Muscle layer of duodenum (tissue), 2 donors: ENCODE measurements at regions not wholly inside any gene's neighbourhood (a gene's known extent, or its start where the extent isn't known, plus 50 kb on each side); places are given as distances from the start of the nearest gene placed in this dataset.

ENCODE experiments used
- H3K27ac ChIP-seq: one replicate; pipeline ENCODE4 v1.7.0; 2013; ENCODE audit warnings: mild to moderate bottlenecking, low read length
- H3K27me3 ChIP-seq: one replicate; pipeline ENCODE4 v1.7.0; 2013; ENCODE audit warnings: low read depth, mild to moderate bottlenecking, control low read depth, low read length
- H3K36me3 ChIP-seq, 2 donors: one replicate each; pipeline ENCODE4 v1.7.0; 2013; ENCODE audit warnings: low read length in 2 of 2, control low read depth in 1 of 2, mild to moderate bottlenecking in 1 of 2; ENCODE audit not compliant: insufficient read depth in 2 of 2, control insufficient read depth in 1 of 2
- H3K4me1 ChIP-seq, 2 donors: one replicate each; pipeline ENCODE4 v1.7.0; 2013; ENCODE audit warnings: low read length in 2 of 2, mild to moderate bottlenecking in 2 of 2, control low read depth in 1 of 2, moderate library complexity in 1 of 2; ENCODE audit not compliant: insufficient read depth in 2 of 2, control insufficient read depth in 1 of 2
- H3K4me3 ChIP-seq, 2 donors: one replicate each; pipeline ENCODE4 v1.7.0; 2013; ENCODE audit warnings: low read length in 2 of 2, low read depth in 1 of 2, mild to moderate bottlenecking in 1 of 2
- H3K9me3 ChIP-seq, 2 donors: one replicate each; pipeline ENCODE4 v1.7.0; 2013; ENCODE audit warnings: low read length in 2 of 2, control low read depth in 1 of 2, mild to moderate bottlenecking in 1 of 2; ENCODE audit not compliant: control insufficient read depth in 1 of 2
- donor health status: healthy.

DNA sequence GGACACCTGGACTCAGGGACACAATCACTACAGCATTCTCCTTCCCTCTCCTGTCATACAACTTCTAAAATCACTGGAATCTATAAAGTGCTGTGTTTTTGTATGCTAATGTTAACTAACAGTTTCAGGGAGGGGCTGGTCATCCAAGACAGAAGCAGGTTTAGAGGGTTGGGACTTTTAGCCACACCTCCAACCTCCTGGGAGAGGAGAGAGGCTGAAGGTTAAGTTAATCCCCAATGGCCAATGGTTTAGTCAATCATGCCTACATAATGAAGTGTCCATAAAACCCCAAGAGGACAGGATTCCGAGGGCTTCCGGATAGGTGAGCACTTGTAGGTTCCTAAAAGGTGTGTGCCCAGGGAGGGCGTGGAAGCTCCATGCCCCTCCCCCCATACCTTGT is 219.3 kb upstream of the CTNNB1 start:
- Histone ChIP-seq H3K36me3 (no peaks in the 10 kb centered on the region), H3K4me1 (peaks cover 0 to 7% of the 10 kb centered on the region in 2 donors), H3K4me3 (no peak overlapping the region), H3K9me3 (no peaks in the 10 kb centered on the region), H3K27me3 (no peaks in the 10 kb centered on the region), H3K27ac (no peak overlapping the region)

DNA sequence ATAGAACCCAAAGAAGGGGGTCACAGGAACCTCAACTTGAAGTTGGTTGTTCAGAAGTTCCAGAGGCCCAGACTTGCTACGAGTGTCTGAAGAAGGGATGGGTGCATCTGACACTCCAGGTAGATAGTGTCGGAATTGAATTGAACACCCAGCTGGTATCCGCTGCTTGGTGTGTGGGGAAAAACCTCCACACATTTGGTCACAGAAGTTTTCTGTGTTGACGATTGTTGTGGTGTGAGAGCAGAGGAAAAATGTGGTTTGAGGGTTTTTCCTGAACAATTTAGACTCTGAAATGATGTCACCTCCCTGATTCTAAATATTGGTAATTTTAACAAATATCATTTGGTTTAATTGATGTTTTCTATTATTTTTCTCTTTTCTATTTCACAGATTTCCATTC is 218.8 kb upstream of the CTNNB1 start:
- H3K9me3 ChIP-seq, result no peaks in the 10 kb centered on the region
- H3K4me1 ChIP-seq, result peaks cover 0 to 3% of the 10 kb centered on the region in 2 donors
- no peaks in the 10 kb centered on the region for H3K27me3 ChIP-seq
- no peak overlapping the region for H3K27ac ChIP-seq
- H3K36me3 ChIP-seq, result no peaks in the 10 kb centered on the region
- no peak overlapping the region for H3K4me3 ChIP-seq

DNA sequence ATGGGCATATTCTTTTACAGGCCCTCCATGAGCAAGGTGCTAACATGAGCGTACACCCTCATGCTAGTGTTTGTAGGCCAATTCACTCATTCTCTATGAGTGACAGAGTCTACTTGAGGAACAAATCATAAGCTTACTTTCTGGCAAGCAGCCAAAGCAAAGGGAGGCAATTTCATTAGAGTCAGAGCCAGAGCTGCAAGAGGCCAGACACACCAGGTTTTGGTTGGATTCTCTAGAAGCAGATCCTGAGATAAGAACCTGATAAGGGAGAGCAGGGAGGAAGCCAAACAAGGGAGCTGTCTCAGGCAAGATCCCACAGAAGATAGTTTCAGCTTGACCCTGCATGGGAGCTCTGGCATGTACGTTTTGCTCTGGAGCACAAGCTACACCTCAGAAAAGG is 214.1 kb upstream of the CTNNB1 start:
- Histone ChIP-seq H3K27me3 (no peaks in the 10 kb centered on the region), H3K36me3 (no peaks in the 10 kb centered on the region), H3K4me3 (no peak overlapping the region), H3K9me3 (no peaks in the 10 kb centered on the region), H3K27ac (no peak overlapping the region), H3K4me1 (no peaks in the 10 kb centered on the region)

DNA sequence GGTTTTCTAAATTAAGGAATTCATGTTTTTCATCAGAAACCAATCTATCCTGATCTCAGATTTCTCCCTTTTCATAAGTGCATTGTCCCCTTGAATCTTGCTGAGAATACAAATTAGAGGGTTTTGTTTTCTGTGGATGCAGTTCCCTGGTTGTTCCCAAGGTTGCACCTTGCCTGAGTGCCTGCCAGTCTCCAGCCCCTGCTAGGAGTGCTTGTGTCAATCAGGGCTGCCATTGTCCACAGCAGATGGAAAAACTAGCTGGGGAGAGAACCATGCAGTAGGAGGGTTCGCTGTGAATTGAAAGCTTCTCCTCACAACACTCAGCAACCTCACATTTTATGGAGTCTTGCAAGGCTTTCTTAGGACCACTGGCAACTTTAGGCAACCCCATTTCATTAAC is 210.8 kb upstream of the CTNNB1 start:
- Histone ChIP-seq H3K9me3 (no peaks in the 10 kb centered on the region), H3K4me1 (no peaks in the 10 kb centered on the region), H3K27me3 (no peaks in the 10 kb centered on the region), H3K4me3 (no peak overlapping the region), H3K36me3 (no peaks in the 10 kb centered on the region), H3K27ac (no peak overlapping the region)

DNA sequence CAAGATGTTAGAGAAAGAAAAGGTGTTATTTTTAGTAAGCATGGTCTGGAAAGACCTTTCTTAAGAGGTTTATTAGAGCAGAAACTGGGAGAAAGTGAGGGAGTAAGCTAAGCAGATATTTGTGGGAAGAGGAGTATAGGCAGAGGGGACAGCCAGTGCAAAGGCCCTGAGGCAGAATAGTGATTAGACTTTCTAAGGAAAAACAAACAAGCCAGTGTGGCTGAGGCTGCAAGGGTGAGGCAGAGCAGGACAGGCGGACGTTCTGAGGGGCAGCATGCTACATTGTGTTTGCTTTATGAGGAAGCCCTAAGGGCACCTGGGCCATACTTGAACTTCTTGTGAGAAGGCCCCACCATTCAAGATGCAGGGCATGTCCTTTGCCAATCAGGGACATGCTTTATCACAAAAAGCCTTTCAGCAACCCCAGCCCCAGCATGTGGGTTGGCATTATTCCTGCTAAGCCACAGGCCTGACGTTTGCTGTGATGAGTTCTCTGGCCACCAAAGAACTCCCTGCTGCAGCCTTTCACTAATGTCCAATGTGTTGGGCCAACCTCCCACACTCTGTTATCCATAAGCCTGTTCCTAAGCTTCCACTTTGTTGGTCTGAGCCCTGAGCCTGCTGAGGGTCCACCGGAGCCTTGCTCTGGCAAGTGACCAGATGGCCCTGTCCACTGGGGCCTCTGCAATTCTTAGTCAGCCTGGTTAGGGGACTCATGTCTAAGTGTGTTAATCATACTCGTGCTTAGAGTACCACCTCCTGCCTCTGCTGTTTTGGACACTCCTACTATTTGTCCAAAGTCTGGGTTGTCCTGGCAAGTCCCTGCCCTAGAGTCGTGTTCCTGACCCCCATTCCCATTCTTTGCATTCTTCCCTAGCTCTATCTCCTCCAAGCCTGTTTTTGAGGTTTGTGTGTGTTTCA is 209.9 kb upstream of the CTNNB1 start:
- no peaks in the 10 kb centered on the region for H3K36me3 ChIP-seq
- H3K4me3 ChIP-seq, result no peak overlapping the region
- no peaks in the 10 kb centered on the region for H3K27me3 ChIP-seq
- no peaks in the 10 kb centered on the region for H3K4me1 ChIP-seq
- H3K27ac ChIP-seq, result no peak overlapping the region
- H3K9me3 ChIP-seq, result no peaks in the 10 kb centered on the region

DNA sequence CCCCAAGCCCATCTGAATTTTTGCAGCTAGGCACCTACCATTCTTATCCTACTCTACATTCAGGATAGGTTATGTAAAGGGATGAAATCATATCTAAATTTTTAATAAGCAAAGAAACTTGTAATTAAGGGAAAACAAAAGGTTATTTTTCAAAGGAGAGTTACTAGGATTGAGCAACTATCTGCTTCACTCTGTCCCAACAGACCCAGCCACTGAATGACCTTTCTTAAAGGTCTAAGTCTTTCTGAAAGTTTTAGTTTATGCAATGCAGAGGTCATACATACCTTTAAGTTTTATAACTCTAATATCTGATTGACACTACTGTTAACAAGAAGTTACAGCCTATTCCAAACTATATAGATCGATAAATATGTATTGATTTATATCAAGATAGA is 209.2 kb upstream of the CTNNB1 start:
- H3K4me1 ChIP-seq, result no peaks in the 10 kb centered on the region
- H3K4me3 ChIP-seq, result no peak overlapping the region
- no peaks in the 10 kb centered on the region for H3K36me3 ChIP-seq
- no peak overlapping the region for H3K27ac ChIP-seq
- H3K9me3 ChIP-seq, result no peaks in the 10 kb centered on the region
- H3K27me3 ChIP-seq, result no peaks in the 10 kb centered on the region

DNA sequence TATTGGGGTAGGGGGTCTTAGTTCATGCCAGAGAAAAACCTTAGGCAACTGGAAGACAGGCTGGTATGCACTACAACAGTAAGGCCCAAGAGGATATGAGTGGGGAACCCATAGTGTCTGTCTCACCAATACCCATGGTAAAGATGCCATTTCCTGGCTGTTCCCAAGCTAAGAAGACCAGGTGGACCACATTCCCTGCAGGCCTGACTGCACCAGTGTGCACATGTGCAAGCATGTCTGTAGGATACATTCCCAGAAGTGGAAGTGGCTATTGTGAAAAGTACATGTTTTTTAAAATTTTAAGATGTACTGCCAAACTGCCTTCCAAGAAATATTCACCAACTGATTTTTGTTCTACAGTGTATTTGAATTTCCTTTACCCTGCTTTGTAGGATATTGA is 207.3 kb upstream of the CTNNB1 start:
- no peak overlapping the region for H3K27ac ChIP-seq

DNA sequence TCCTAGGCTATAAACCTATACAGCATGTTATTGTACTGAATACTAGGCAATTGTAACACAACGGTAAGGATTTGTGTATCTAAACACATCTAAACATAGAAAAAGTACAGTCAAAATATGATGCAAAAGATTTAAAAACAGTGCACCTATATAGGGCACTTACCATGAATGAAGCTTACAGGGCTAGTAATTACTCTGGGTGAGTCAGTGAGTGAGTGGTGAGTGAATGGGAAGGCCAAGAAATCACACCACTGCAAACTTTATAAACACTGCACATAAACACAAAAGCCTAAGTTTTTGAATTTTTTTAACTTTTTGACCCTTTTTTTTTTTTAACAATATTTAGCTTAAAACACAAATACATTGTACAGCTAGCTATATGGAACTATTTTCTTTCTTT is 204.7 kb upstream of the CTNNB1 start:
- Histone ChIP-seq H3K27me3 (no peaks in the 10 kb centered on the region), H3K4me1 (peaks cover 0 to 6% of the 10 kb centered on the region in 2 donors), H3K9me3 (no peaks in the 10 kb centered on the region), H3K27ac (no peak overlapping the region), H3K4me3 (no peak overlapping the region), H3K36me3 (no peaks in the 10 kb centered on the region)

More for the DNA sequence above, 207.3 kb upstream of the CTNNB1 start:
- Histone ChIP-seq H3K9me3 (no peaks in the 10 kb centered on the region), H3K4me1 (peaks cover 0 to 6% of the 10 kb centered on the region in 2 donors), H3K27me3 (no peaks in the 10 kb centered on the region), H3K36me3 (no peaks in the 10 kb centered on the region), H3K4me3 (no peak overlapping the region)

DNA sequence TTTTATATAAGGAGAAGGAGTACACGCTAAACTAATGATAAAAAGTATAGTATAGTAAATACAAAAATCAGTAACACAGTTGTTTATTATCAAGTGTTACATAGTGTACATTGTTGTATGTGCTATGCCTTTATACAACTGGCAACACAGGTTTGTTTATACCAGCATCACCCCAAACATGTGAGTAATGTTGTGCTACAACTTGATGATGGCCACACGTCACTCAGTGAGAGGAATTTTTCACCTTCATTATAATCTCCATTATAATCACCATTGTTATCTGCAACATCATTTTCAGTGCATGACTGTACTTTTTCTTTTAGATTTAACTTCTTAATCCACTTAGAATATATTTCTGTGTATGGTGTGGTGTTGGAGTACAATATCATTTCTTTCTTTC is 204.0 kb upstream of the CTNNB1 start:
- no peaks in the 10 kb centered on the region for H3K27me3 ChIP-seq
- H3K36me3 ChIP-seq, result no peaks in the 10 kb centered on the region
- H3K27ac ChIP-seq, result no peak overlapping the region
- peaks cover 0 to 6% of the 10 kb centered on the region in 2 donors for H3K4me1 ChIP-seq
- no peaks in the 10 kb centered on the region for H3K9me3 ChIP-seq
- H3K4me3 ChIP-seq, result no peak overlapping the region

DNA sequence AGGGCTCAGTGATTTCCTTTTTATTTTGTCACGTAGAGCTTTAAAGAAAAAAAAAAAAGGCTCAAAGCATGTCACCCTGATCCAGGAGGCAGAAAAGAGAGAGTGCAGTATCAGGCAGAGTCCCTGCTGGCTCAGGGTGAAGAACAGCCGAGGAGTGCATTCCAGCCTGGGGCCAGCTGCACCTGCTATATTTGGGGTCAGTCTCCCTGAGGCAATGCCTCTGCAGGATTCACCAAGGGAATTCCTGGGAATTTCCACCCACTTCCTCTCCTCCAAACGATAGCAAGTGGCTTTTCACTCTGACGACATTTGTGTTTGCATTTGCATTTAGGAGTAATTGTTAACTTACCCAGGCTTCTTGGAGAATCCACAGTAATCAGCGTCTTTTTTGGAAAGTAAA is 202.9 kb upstream of the CTNNB1 start:
- Histone ChIP-seq H3K27me3 (no peaks in the 10 kb centered on the region), H3K36me3 (no peaks in the 10 kb centered on the region), H3K27ac (no peak overlapping the region), H3K9me3 (no peaks in the 10 kb centered on the region), H3K4me1 (peaks cover 0 to 6% of the 10 kb centered on the region in 2 donors), H3K4me3 (no peak overlapping the region)

DNA sequence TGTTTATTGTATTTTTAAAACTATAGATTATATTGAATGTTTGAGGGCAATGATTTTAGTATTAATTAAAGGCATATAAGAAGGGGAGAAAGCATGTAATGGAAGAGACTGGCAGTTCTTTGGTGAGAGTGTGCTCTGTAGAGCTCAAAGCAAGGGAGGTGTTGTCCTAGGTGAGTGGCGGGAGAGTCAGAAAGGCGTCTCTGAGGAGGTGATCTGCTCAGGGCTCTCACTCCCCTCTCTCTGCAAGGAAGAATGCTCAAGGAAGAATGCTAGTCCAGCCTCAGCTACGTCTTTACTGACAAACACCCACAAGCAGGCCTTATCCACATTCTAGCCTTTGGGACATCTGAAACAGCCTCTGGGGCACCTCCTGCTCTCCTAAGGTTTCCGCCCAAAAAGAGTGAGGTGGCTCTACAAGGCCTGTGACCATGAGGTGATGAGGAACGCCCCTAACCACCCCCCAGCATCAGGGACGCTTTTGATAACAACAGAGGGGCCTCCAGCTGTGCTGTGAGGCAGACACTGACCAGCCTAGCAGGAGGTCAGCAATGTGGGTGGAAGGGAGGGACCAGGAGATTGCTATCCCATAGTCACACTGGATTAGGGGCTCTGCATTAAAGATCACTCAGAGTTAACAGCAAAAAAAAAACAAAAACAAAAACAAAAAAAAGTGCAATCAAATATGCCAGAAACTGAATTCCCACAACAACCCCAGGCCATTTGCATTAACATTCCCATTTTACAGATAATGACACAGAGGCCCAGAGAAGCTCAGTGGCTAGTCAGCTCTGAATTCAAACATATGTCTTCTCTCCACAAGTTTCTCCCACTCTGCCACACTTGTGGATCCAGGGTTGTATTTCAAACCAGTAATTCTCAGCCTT is 202.2 kb upstream of the CTNNB1 start:
- Histone ChIP-seq H3K27me3 (no peaks in the 10 kb centered on the region), H3K4me3 (no peak overlapping the region), H3K27ac (no peak overlapping the region), H3K36me3 (no peaks in the 10 kb centered on the region), H3K9me3 (no peaks in the 10 kb centered on the region), H3K4me1 (peaks cover 0 to 6% of the 10 kb centered on the region in 2 donors)
